HG03135 (cell line): ENCODE measurements at regions not wholly inside any gene's neighbourhood (a gene's known extent, or its start where the extent isn't known, plus 50 kb on each side); places are given as distances from the start of the nearest gene placed in this dataset.

Source experiments
- ATAC-seq: cut with Tn5 transposase; IDR thresholded peaks from one replicate; pipeline ENCODE4 v1.9.1; 2021; ENCODE audit warnings: mild to moderate bottlenecking, moderate library complexity; ENCODE audit not compliant: unreplicated experiment

DNA sequence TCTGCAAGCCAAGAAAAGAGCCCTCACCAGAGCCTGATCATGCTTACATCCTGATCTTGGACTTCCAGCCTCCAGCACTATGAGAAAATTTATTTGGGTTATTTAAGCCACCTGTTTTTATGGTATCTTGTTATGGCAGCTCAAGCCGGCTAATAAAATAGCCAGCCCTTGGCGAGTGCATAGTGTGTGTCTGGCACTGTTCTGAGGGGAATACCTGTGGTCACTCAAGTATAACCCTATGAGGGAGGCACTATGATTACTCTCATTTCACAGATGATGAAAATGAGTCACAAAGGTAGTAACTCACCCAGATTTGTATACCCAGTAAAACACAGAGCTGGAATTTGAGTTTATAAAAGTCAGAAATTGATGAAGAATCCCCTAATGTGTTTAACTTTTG, 556.9 kb upstream of the SETBP1 start:
- no peak for ATAC-seq

DNA sequence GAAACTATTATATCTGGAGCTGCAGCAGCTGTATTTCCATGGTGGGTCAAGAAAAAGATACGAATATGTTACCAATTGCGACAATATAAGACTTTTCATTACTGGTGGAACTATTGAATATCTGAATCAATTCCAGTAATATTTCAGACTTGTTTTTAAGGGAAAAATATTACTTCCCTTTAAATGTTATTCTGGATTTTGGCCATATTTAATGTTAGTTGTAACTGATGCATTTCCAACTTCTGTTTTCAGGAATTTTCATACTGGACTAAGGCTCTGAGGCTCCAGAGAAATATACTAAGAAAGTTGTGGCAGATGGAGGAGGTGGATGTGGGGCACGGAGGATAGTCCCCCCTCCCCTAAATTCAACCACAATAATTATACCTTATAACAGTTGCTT, 555.2 kb upstream of the SETBP1 start:
- ATAC-seq, result no peak

- no peak for ATAC-seq
These were observed 554.1 kb upstream of the SETBP1 start for GRCh38 chr18:44126598-44126997.

GRCh38 chr18:44128365-44128764, 552.3 kb upstream of the SETBP1 start:
- no peak for ATAC-seq

- no peak for ATAC-seq
These were observed 550.2 kb upstream of the SETBP1 start for GRCh38 chr18:44130376-44130942.

DNA sequence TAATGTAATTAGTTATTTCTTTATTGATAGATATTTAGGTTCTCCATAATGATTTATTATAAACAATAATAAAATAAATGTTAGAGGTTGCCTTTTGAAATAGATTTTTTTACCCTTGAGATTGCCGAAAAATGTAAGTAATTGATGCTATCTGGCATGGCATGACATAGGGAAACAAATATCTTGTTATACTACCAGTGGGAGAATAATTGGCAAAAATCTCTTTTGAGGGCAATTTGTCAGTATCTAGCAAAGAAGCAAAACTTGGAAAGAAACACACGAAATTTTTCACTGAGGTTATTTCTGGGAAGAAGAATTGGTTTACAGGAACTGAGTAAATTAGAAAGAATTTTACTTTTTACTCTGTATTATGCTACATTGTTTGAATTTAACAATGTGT, 547.2 kb upstream of the SETBP1 start:
- no peak for ATAC-seq

GRCh38 chr18:44134447-44134846, 546.2 kb upstream of the SETBP1 start:
- no peak for ATAC-seq

DNA sequence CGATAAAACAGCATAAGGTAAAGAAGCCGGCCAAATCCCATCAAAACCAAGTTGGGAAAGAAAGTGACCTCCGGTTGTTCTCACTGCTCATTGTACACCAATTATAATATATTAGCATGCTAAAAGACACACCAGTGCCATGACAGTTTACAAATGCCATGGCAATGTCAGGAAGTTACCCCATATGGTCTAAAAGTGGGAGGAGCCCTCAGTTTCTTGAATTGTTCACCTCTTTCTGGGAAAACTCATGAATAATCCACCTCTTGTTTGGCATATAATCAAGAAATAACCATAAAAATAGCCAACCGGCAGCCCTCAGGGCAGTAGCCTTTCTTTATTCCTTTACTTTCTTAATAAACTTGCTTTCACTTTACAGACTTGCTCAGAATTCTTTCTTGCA, 544.9 kb upstream of the SETBP1 start:
- no peak for ATAC-seq

DNA sequence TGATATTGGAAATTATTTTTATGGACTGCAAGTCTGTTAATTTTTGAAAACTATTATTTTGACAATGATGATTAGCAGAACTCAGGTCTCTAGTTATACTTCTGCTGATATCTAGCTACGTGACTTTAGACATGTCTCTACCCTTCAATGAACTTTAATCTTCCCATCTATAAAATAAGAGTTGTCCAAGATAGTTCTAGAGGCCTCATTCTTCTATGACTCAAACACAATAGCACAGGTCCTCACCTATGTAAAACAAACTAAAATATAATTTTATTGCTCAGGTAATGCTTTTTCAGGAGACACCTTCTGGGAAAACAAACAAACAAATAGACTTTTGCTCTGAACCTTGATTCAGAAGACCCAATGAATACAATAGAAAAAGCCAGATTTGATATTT, 544.4 kb upstream of the SETBP1 start:
- ATAC-seq, result no peak

DNA sequence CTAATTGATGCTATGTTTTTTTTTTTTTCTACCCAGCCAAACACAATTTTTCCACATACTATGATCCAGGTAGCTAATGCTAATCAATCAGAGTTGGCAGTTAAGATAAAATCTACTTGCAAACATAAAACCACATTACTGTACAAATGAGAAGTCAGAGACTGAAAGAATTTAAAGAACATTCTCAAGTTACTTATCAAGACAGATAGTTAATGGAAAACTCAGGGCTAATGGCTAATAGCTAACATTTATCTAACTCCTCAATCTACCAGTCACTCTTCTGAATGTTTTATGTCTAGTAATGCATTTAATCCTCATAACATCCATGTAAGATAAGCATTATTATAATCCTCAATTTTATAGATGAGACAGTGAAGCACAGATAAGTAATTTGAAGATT, 537.6 kb upstream of the SETBP1 start:
- ATAC-seq, result no peak

- no peak for ATAC-seq
These were observed 531.0 kb upstream of the SETBP1 start for GRCh38 chr18:44149706-44150105.

- ATAC-seq, result no peak
These were observed 526.7 kb upstream of the SETBP1 start for GRCh38 chr18:44153981-44154380.

- ATAC-seq, result no peak
These were observed 524.6 kb upstream of the SETBP1 start for GRCh38 chr18:44156126-44156525.

DNA sequence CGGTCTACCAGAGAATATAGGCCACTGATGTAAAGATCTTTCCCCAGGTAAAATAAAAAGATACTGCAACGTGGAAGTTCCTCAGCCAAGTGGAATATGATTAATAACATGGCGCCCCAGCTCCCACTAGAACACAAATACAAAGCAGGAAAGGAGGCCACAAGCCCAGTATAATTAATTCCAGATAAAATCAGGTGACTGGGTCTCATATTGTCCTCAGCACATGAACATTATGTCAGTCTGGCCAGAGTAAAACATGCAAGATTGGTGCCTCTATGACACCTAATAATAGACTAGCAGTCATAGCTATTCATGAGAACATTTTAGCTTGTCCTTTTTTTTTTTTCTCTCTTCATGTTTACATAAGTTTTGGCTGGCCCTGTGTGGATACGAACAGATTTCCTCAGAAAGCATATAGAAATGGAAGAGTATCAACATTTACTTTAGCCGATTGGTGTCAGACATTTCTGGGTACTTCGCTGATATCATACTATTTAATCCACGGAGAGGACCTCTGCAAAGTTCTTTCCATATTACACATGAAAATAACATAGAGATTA, 523.8 kb upstream of the SETBP1 start:
- ATAC-seq, result no peak

DNA sequence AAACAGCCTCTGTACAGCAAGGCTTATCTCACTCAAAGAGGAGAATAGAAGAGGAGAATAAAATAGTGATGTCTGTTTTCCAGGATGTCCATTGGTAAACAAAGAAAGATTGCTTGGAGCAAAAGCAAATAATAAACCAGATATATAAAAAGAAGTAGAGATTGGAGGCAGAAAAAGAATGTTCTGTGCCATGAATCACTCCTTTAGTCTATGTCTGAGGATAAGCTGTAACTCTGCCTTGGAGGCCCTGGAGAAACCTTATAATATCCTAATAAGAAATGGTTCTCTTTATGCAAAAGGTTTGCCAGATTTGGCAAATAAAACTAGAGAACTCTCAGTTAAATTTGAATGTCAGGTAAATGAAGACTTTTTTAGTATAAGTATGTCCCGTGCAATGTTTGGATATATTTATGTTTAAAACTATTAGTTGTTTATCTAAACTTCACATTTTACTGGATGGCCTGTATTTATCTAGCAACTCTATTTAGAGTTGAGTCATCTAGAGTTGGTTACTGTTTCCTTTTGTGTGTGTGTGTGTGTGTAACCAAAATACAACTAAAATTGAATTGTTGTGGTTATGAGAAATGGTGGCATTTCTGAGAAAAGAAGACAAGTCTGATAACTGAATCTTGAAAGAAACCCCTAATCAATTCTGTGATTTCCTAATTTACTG, 510.3 kb upstream of the SETBP1 start:
- ATAC-seq, result no peak

DNA sequence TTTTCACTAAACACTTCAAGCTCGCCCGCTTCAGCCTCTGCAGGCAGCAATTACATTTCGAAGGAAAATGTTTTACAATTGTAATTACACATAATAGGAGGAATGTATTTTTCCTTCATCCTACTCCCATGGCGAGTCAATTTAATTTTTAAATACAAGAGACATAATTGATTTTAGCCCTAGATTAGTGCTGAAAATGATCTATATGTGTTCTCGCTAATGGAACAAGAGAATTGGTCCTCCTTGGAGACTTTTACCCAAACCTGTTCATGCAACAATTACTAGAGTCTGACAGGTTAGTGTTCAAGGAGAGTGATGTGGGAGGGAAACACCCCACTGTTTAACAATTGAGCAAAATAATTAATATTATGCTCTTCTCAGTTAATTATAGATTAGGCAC, 509.4 kb upstream of the SETBP1 start:
- no peak for ATAC-seq

DNA sequence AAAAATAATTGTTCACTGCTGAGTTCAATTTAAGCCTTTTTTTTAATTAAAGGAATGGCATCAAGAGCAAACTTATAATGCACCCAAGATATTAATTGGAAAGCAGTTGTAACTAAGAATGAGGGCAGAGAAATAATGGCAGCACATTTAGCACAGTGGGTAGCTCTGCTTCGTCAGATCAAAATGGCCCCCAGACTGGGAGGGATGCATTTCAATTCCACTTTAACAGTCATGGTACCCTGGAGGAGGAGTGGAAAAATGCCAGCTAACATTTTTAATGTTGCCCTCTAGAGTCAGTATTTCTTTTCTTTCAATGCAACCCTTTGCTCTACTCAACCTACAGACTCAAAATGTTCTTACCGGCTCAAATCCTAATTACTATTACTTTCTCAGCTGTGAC, 504.8 kb upstream of the SETBP1 start:
- ATAC-seq, result no peak

GRCh38 chr18:44178476-44178875, 502.2 kb upstream of the SETBP1 start:
- no peak for ATAC-seq

- no peak for ATAC-seq
These were observed 501.0 kb upstream of the SETBP1 start for GRCh38 chr18:44179693-44180092.

DNA sequence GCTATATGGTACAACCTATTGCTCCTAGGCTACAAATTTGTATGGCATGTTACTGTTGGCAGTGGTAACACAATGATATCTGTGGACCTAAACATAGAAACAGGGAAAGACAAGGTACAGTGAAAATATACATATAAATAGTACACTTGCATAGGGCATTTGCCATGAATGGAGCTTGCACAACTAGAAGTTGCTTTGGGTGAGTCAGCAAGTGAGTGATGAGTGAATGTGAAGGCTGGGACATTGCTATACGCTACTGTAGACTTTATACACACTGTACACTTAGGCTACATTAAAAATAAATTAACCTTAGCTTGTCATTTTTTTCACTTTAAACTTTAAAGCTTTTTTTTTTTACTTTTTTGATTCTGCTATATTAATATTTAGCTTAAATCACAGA, 500.0 kb upstream of the SETBP1 start:
- ATAC-seq, result no peak

GRCh38 chr18:44181951-44182747, 498.5 kb upstream of the SETBP1 start:
- ATAC-seq, result no peak

DNA sequence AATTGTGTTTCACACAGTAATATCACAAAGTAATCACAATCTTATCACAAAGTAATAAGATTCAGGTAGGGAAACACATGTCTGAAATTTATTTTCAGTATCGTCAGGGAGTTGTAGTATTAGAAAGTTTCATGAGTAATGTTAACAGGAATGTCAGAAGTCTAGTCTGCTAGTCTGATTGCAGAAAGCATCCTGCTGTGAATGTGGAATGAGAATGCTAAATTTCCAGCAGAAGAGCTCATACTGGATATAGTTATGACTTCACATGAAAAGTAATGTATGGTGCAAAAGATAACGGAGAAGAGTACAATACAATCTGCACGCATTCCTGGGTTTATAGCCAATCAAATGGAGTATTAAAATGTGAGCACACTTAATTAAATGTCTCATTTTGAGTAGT, 494.7 kb upstream of the SETBP1 start:
- ATAC-seq, result no peak
